H1 (cell line): ENCODE measurements at regions not wholly inside any gene's neighbourhood (a gene's known extent, or its start where the extent isn't known, plus 50 kb on each side); places are given as distances from the start of the nearest gene placed in this dataset.

ENCODE experiments used
- CTCF ChIA-PET: fragments of 300-600 bp; sonication (Branson Sonifier 250); formaldehyde crosslinking; loops from one replicate; lab custom pipeline; 2021; ENCODE audit not compliant: partially characterized antibody; lab: Charles Lee
- POLR2A ChIA-PET: fragments of 300-600 bp; sonication (Branson Sonifier 250); formaldehyde crosslinking; loops from one replicate; lab custom pipeline; 2021; ENCODE audit warnings: inconsistent platforms; ENCODE audit not compliant: partially characterized antibody; lab: Charles Lee
- DNase-seq, 2 experiments: peaks; one replicate each; pipeline versions ENCODE4 v3.0.0 to v3.0.0-alpha.2; 2010 to 2022; ENCODE audit warnings: low spot score in 2 of 2, low read depth in 1 of 2, mixed read lengths in 1 of 2
- FAIRE-seq: peaks from 2 replicates; lab custom pipeline; 2011; peaks lifted over from hg19 to GRCh38; lab: Jason Lieb, UNC
- H2AFZ ChIP-seq: 2 replicates; pipeline ENCODE4 v1.8.1; 2012; ENCODE audit warnings: low read length, inconsistent platforms
- H2AK5ac ChIP-seq: 2 replicates; pipeline ENCODE4 v1.6.1; 2013; ENCODE audit warnings: low read depth, low read length
- H2BK120ac ChIP-seq: replicated peaks from 2 replicates; pipeline ENCODE3; 2013; ENCODE audit warnings: low read depth, low read length, inconsistent platforms
- H2BK12ac ChIP-seq: 2 replicates; pipeline ENCODE4 v1.6.1; 2013; ENCODE audit warnings: low read depth, low read length
- H2BK15ac ChIP-seq: 2 replicates; pipeline ENCODE4 v1.6.1; 2013; ENCODE audit warnings: low read length
- H2BK20ac ChIP-seq: 2 replicates; pipeline ENCODE4 v1.6.1; 2013; ENCODE audit warnings: low read length
- H2BK5ac ChIP-seq: 2 replicates; pipeline ENCODE4 v1.6.1; 2013; ENCODE audit warnings: low read depth, low read length
- H3K14ac ChIP-seq: 2 replicates; pipeline ENCODE4 v1.6.1; 2013; ENCODE audit warnings: inconsistent platforms; ENCODE audit not compliant: insufficient read length
- H3K18ac ChIP-seq: 2 replicates; pipeline ENCODE4 v1.6.1; 2013; ENCODE audit warnings: low read length; ENCODE audit errors: extremely low read depth
- H3K23ac ChIP-seq: 2 replicates; pipeline ENCODE4 v1.6.1; 2013; ENCODE audit warnings: inconsistent platforms; ENCODE audit not compliant: insufficient read length
- H3K23me2 ChIP-seq: 2 replicates; pipeline ENCODE4 v1.6.1; 2013; ENCODE audit warnings: low read depth, low read length
- H3K27ac ChIP-seq: 2 replicates; pipeline ENCODE4 v1.6.1; 2011; ENCODE audit warnings: low read depth, low read length, inconsistent platforms
- H3K27me3 ChIP-seq, 4 experiments: replicated peaks in 1 of 4; 1 replicate in 1 of 4; 2 replicates in 3 of 4; pipeline versions ENCODE4 v1.6.1 to v1.8.1; 2011 to 2013; ENCODE audit warnings: low read length in 3 of 4, mild to moderate bottlenecking in 3 of 4, inconsistent platforms in 2 of 4, mixed read lengths in 2 of 4, moderate library complexity in 1 of 4; ENCODE audit not compliant: control insufficient read depth in 3 of 4, insufficient read depth in 3 of 4; ENCODE audit errors: extremely low read depth in 1 of 4
- H3K36me3 ChIP-seq, 4 experiments: 2 replicates each; pipeline versions ENCODE4 v1.6.1 to v1.8.1; 2011 to 2013; ENCODE audit warnings: mild to moderate bottlenecking in 4 of 4, low read length in 3 of 4, moderate library complexity in 2 of 4, control low read depth in 1 of 4, inconsistent platforms in 1 of 4; ENCODE audit not compliant: insufficient read depth in 4 of 4, control insufficient read depth in 2 of 4
- H3K4ac ChIP-seq: replicated peaks from 2 replicates; pipeline ENCODE3; 2013; ENCODE audit warnings: low read length, low read depth, mixed read lengths, inconsistent platforms; ENCODE audit not compliant: insufficient read length
- H3K4me1 ChIP-seq, 4 experiments: replicated peaks in 1 of 4; 1 replicate in 1 of 4; 2 replicates in 3 of 4; pipeline versions ENCODE4 v1.6.1 to v1.8.1; 2011 to 2013; ENCODE audit warnings: low read length in 3 of 4, inconsistent platforms in 2 of 4, mixed read lengths in 1 of 4; ENCODE audit not compliant: insufficient read depth in 4 of 4, control insufficient read depth in 3 of 4
- H3K4me2 ChIP-seq, 2 experiments: 2 replicates each; pipeline versions ENCODE4 v1.6.1 to v1.8.1; 2011 to 2013; ENCODE audit warnings: low read depth in 2 of 2, low read length in 2 of 2, control low read depth in 1 of 2, inconsistent platforms in 1 of 2, mild to moderate bottlenecking in 1 of 2; ENCODE audit not compliant: insufficient read depth in 1 of 2
- H3K4me3 ChIP-seq, 4 experiments: fragments of 200-600, 300-600 bp in 1 of 4; sonication (generic), shearing (Covaris generic), sonication (Bioruptor Twin) in 1 of 4; 2 replicates each; pipeline versions ENCODE4 v1.5.1 to v1.8.1; 2011 to 2016; ENCODE audit warnings: low read length in 4 of 4, low read depth in 3 of 4, control low read depth in 2 of 4, inconsistent platforms in 2 of 4, mild to moderate bottlenecking in 2 of 4, mixed read lengths in 1 of 4, moderate library complexity in 1 of 4; ENCODE audit not compliant: insufficient read depth in 2 of 4; ENCODE audit errors: extremely low read depth in 1 of 4
- H3K56ac ChIP-seq: replicated peaks from 2 replicates; pipeline ENCODE3; 2013; ENCODE audit warnings: low read depth, mild to moderate bottlenecking, mixed read lengths, low read length, inconsistent platforms; ENCODE audit not compliant: insufficient read length
- H3K79me1 ChIP-seq: 2 replicates; pipeline ENCODE4 v1.6.1; 2013; ENCODE audit warnings: low read depth, low read length, control low read depth
- H3K79me2 ChIP-seq, 2 experiments: 2 replicates each; pipeline versions ENCODE4 v1.6.1 to v1.8.1; 2012 to 2013; ENCODE audit warnings: low read length in 2 of 2, mild to moderate bottlenecking in 2 of 2, inconsistent platforms in 1 of 2; ENCODE audit not compliant: insufficient read depth in 2 of 2, control insufficient read depth in 1 of 2
- H3K9ac ChIP-seq, 4 experiments: replicated peaks in 1 of 4; 1 replicate in 1 of 4; 2 replicates in 3 of 4; pipeline versions ENCODE4 v1.6.1 to v1.8.1; 2011 to 2013; ENCODE audit warnings: low read depth in 3 of 4, low read length in 3 of 4, control low read depth in 2 of 4, mild to moderate bottlenecking in 2 of 4, moderate library complexity in 2 of 4, inconsistent platforms in 1 of 4; ENCODE audit errors: extremely low read depth in 1 of 4
- H3K9me3 ChIP-seq, 2 experiments: 2 replicates each; pipeline versions ENCODE4 v1.6.1 to v1.8.1; 2012 to 2013; ENCODE audit warnings: mild to moderate bottlenecking in 2 of 2, moderate library complexity in 2 of 2, control low read depth in 1 of 2, inconsistent platforms in 1 of 2, low read depth in 1 of 2, low read length in 1 of 2, mixed read lengths in 1 of 2; ENCODE audit not compliant: insufficient read depth in 2 of 2
- H4K20me1 ChIP-seq, 2 experiments: replicated peaks in 1 of 2; 2 replicates each; pipeline versions ENCODE3 to v1.8.1; 2011 to 2013; ENCODE audit warnings: inconsistent platforms in 2 of 2, low read length in 2 of 2, mild to moderate bottlenecking in 1 of 2; ENCODE audit not compliant: insufficient read depth in 2 of 2, control insufficient read depth in 1 of 2
- H4K5ac ChIP-seq: 2 replicates; pipeline ENCODE4 v1.6.1; 2013; ENCODE audit warnings: low read length, low read depth, mixed read lengths, inconsistent platforms; ENCODE audit not compliant: insufficient read length
- H4K8ac ChIP-seq: 2 replicates; pipeline ENCODE4 v1.8.0; 2013; ENCODE audit warnings: mild to moderate bottlenecking, moderate library complexity, low read length, inconsistent platforms; ENCODE audit not compliant: insufficient read depth; ENCODE audit errors: extremely low read depth
- H4K91ac ChIP-seq: replicated peaks from 2 replicates; pipeline ENCODE3; 2013; ENCODE audit warnings: low read length, mixed read lengths, inconsistent platforms; ENCODE audit not compliant: insufficient read length
- ATF3 ChIP-seq: IDR thresholded peaks from 2 replicates; pipeline ENCODE4 v1.6.1; 2011; ENCODE audit warnings: low read depth, mild to moderate bottlenecking, low read length; ENCODE audit not compliant: insufficient read depth
- HDAC2 ChIP-seq, 2 experiments: fragments of 300-600 bp in 1 of 2; sonication (generic) in 1 of 2; IDR thresholded peaks; 2 replicates each; pipeline ENCODE4 v1.6.1; 2011 to 2012; ENCODE audit warnings: low read depth in 2 of 2, low read length in 2 of 2, mild to moderate bottlenecking in 2 of 2, moderate library complexity in 2 of 2, borderline replicate concordance in 1 of 2, inconsistent platforms in 1 of 2
- KDM5A ChIP-seq: fragments of 200-600 bp; IDR thresholded peaks from 2 replicates; pipeline ENCODE4 v1.7.1; 2012; ENCODE audit warnings: mild to moderate bottlenecking, low read length, inconsistent platforms, mixed read lengths
- NRF1 ChIP-seq: IDR thresholded peaks from 2 replicates; pipeline ENCODE4 v1.6.1; 2011; ENCODE audit warnings: mild to moderate bottlenecking, low read depth, low read length, improper control_type of control experiment
- POLR2A ChIP-seq, 2 experiments: IDR thresholded peaks; 1 replicate in 1 of 2; 2 replicates in 1 of 2; pipeline ENCODE4 v1.6.1; 2011; ENCODE audit warnings: low read depth in 2 of 2, low read length in 2 of 2, mild to moderate bottlenecking in 2 of 2; ENCODE audit errors: control extremely low read depth in 1 of 2
- POU5F1 ChIP-seq: IDR thresholded peaks from 2 replicates; pipeline ENCODE4 v1.6.1; 2011; ENCODE audit warnings: low read depth, mild to moderate bottlenecking, low read length, moderate library complexity
- RBBP5 ChIP-seq: IDR thresholded peaks from 2 replicates; pipeline ENCODE4 v1.7.1; 2012; ENCODE audit warnings: low read depth, mild to moderate bottlenecking, inconsistent platforms, low read length, moderate library complexity, borderline replicate concordance
- RFX5 ChIP-seq: IDR thresholded peaks from 2 replicates; pipeline ENCODE4 v1.6.1; 2011; ENCODE audit warnings: low read depth, low read length, improper control_type of control experiment, borderline replicate concordance
- SIRT6 ChIP-seq: IDR thresholded peaks from one replicate; pipeline ENCODE4 v1.7.1; 2012; ENCODE audit warnings: low read length, inconsistent platforms
- TAF1 ChIP-seq: IDR thresholded peaks from 2 replicates; pipeline ENCODE4 v1.6.1; 2011; ENCODE audit warnings: mild to moderate bottlenecking, low read depth, low read length
- TCF12 ChIP-seq: IDR thresholded peaks from 2 replicates; pipeline ENCODE4 v1.6.1; 2011; ENCODE audit warnings: low read depth, mild to moderate bottlenecking, low read length
- WGBS, 2 experiments: shearing (Covaris generic) in 1 of 2; methylation state at CpG; one replicate each; pipeline versions ENCODE4 v1.1.6 to v1.1.7; 2013 to 2015; ENCODE audit warnings: low lambda C conversion rate in 2 of 2, mixed read lengths in 2 of 2, inconsistent platforms in 1 of 2, low coverage in 1 of 2, missing lambda C conversion rate in 1 of 2; ENCODE audit not compliant: insufficient replicate concordance in 2 of 2, insufficient coverage in 1 of 2, insufficient read length in 1 of 2; ENCODE audit errors: extremely low coverage in 1 of 2, missing lambda C conversion rate in 1 of 2; 5-methylcytosine and 5-hydroxymethylcytosine counted together

- Histone ChIP-seq H4K91ac (no peak overlapping the region), H3K27me3 (no peaks in the 10 kb centered on the region), H3K14ac (no peak overlapping the region), H2AFZ (peak overlapping the region; percentile 77; the same call in 1 of the 2 replicates), H4K20me1 (no peaks in the 10 kb centered on the region), H2BK15ac (no peak overlapping the region), H3K4ac (no peak overlapping the region), H3K79me1 (no peaks in the 10 kb centered on the region), H3K9me3 (peaks cover 4 to 8% of the 10 kb centered on the region in 2 experiments), H4K5ac (no peak overlapping the region), H3K56ac (no peak overlapping the region), H3K4me2 (no peak overlapping the region), H2BK120ac (no peak overlapping the region), H2BK12ac (no peak overlapping the region), H3K9ac (no peak overlapping the region), H2BK20ac (no peak overlapping the region), H3K23me2 (no peaks in the 10 kb centered on the region), H3K4me1 (peaks cover 0 to 12% (median 6%) of the 10 kb centered on the region in 4 experiments; a peak in 3 of 7 replicates), H2BK5ac (peak overlapping the region; percentile 77; the same call in 1 of the 2 replicates), H4K8ac (no peak overlapping the region), H3K79me2 (no peaks in the 10 kb centered on the region), H2AK5ac (no peak overlapping the region), H3K27ac (no peak overlapping the region), H3K23ac (no peak overlapping the region), H3K36me3 (no peaks in the 10 kb centered on the region), H3K18ac (no peak overlapping the region; the same call in 1 of the 2 replicates), H3K4me3 (no peak overlapping the region)
- no peak for TF ChIP-seq SIRT6
- no peak for TF ChIP-seq POLR2A (IDR thresholded peaks at IDR 0.05; ENCODE audit: control extremely low read depth in 1 of 2, low read depth in 2 of 2, low read length in 2 of 2)
- no peak for TF ChIP-seq TAF1
- no peak for TF ChIP-seq RBBP5
- no peak for TF ChIP-seq KDM5A
- TF ChIP-seq TCF12, result no peak
- no peak for TF ChIP-seq POU5F1
- no peak for TF ChIP-seq HDAC2 (IDR thresholded peaks at IDR 0.05; ENCODE audit: borderline replicate concordance in 1 of 2, low read depth in 2 of 2, low read length in 2 of 2)
- TF ChIP-seq NRF1, result no peak
- TF ChIP-seq RFX5, result no peak
- TF ChIP-seq ATF3, result no peak
- FAIRE-seq (no peak), DNase-seq (no peak)
- 85% methylated on average over 13 of the region's 18 CpGs; no CpG with 5 or more reads in 1 of the 2 experiments for WGBS, 2 experiments
- ChIA-PET CTCF (interaction anchor here (1.3 kb wide), 1 partner anchor 11 kb away, joined by 5 read pairs; no protein-coding TSS in a partner anchor), POLR2A (interaction anchor here (0.7 to 1.0 kb wide), 2 partner anchors 34 to 53 kb away, joined by 3 read pairs; no protein-coding TSS in a partner anchor)
These were observed 63.8 kb upstream of the TFRC start for GRCh38 chr3:196145468-196146262.
